ENCODE measurements at regions not wholly inside any gene's neighbourhood (a gene's known extent, or its start where the extent isn't known, plus 50 kb on each side); places are given as distances from the start of the nearest gene placed in this dataset.

GRCh38 chr1:243945727-243946126 lies 95.7 kb upstream of the AKT3 start:
- ChIA-PET RAD21 (ENCODE audit: low non-redundant PET in 1 of 2, low total read pairs in 2 of 2, uncharacterized antibody in 2 of 2, unreplicated experiment in 2 of 2) (no interaction called here), CTCF (no interaction called here), POLR2A (no interaction called here)
- Histone ChIP-seq H4K20me1 (ENCODE audit: insufficient read depth) (no peaks in the 10 kb centered on the region), H3K9me2 (ENCODE audit: insufficient read depth) (no peaks in the 10 kb centered on the region), H3K4me1 (ENCODE audit: control insufficient read depth in 1 of 2, insufficient read depth in 2 of 2, low read length in 2 of 2) (no peaks in the 10 kb centered on the region), H3K79me2 (ENCODE audit: insufficient read depth, low read length) (no peaks in the 10 kb centered on the region), H3K27me3 (ENCODE audit: insufficient read depth, low read length) (0 out of 2 replicates have a peak, but pooled peaks cover 18% of the 10 kb centered on the region), H2AFZ (ENCODE audit: low read depth, low read length, poor library complexity, severe bottlenecking) (no peak overlapping the region), H3K4me3 (replicated peaks in 1 of 2; ENCODE audit: low read depth in 1 of 2, low read length in 2 of 2) (no peak overlapping the region), H3K4me2 (ENCODE audit: low read length) (no peak overlapping the region), H3K36me3 (ENCODE audit: control insufficient read depth in 1 of 2, insufficient read depth in 2 of 2, low read length in 2 of 2) (no peaks in the 10 kb centered on the region), H3K9ac (ENCODE audit: low read length) (no peak overlapping the region), H3K27ac (ENCODE audit: low read depth, low read length) (no peak overlapping the region), H3K9me3 (ENCODE audit: control insufficient read depth in 1 of 2, insufficient read depth in 1 of 2, low read depth in 1 of 2, low read length in 2 of 2) (no peaks in the 10 kb centered on the region)
- no peak for ATAC-seq
- TF ChIP-seq POLR2A (IDR thresholded peaks at IDR 0.05; ENCODE audit: borderline replicate concordance, extremely low read depth, insufficient read depth, insufficient read length) (no peak), ELF1 (IDR thresholded peaks at IDR 0.05; ENCODE audit: borderline replicate concordance, low read depth) (no peak), MAX (IDR thresholded peaks at IDR 0.05) (no peak), EZH2phosphoT487 (IDR thresholded peaks at IDR 0.05; ENCODE audit: borderline replicate concordance) (no peak), SRF (IDR thresholded peaks at IDR 0.05; ENCODE audit: low read depth) (no peak), REST (IDR thresholded peaks at IDR 0.05; ENCODE audit: low read depth) (no peak), ATF3 (IDR thresholded peaks at IDR 0.05) (no peak), ZFX (IDR thresholded peaks at IDR 0.05) (no peak), ZBTB33 (IDR thresholded peaks at IDR 0.05; ENCODE audit: extremely low read depth, insufficient replicate concordance, low read length) (no peak), SP1 (IDR thresholded peaks at IDR 0.05; ENCODE audit: low read depth) (no peak), JUND (IDR thresholded peaks at IDR 0.05) (no peak), EZH2 (IDR thresholded peaks at IDR 0.05) (no peak), FOSL1 (IDR thresholded peaks at IDR 0.05; ENCODE audit: low read depth) (no peak), EGR1 (IDR thresholded peaks at IDR 0.05; ENCODE audit: low read depth) (no peak), TCF7L2 (IDR thresholded peaks at IDR 0.05; ENCODE audit: borderline replicate concordance, extremely low read depth, insufficient read depth, insufficient read length) (no peak), CEBPB (IDR thresholded peaks at IDR 0.05; ENCODE audit: low read depth) (no peak), SIN3A (IDR thresholded peaks at IDR 0.05; ENCODE audit: low read depth) (no peak), RAD21 (IDR thresholded peaks at IDR 0.05; ENCODE audit: low read depth) (no peak), ZNF274 (IDR thresholded peaks at IDR 0.05; ENCODE audit: low read depth, low read length) (no peak), POLR2AphosphoS5 (IDR thresholded peaks at IDR 0.05; ENCODE audit: low read depth, low read length) (no peak)
- no TSS peak for BruUV-seq (replicated peaks)
- intact Hi-C loops (cut with micrococcal nuclease) = no loop called here
- DNase-seq (ENCODE audit: low read depth, low spot score) = no peak
